Right atrium auricular region (tissue), 2 donors: ENCODE measurements at regions not wholly inside any gene's neighbourhood (a gene's known extent, or its start where the extent isn't known, plus 50 kb on each side); places are given as distances from the start of the nearest gene placed in this dataset.

Experiments used
- DNase-seq: peaks from one replicate; pipeline ENCODE4 v3.0.0-alpha.2; 2019; ENCODE audit warnings: low spot score
- H3K27ac ChIP-seq, 2 donors: fragments of 200-600 bp; sonication (generic); 1 replicate in 1 of 2; 2 replicates in 1 of 2; pipeline ENCODE4 v1.5.1; 2016 to 2019
- H3K27me3 ChIP-seq, 2 donors: fragments of 200-600 bp; sonication (generic); one replicate each; pipeline versions ENCODE4 v1.5.1 to v1.6.0; 2017 to 2019
- H3K36me3 ChIP-seq: fragments of 200-600 bp; sonication (generic); one replicate; pipeline ENCODE4 v1.5.1; 2016
- H3K4me1 ChIP-seq, 2 donors: fragments of 200-600 bp; sonication (generic); one replicate each; pipeline versions ENCODE4 v1.5.1 to v1.6.0; 2017 to 2019
- H3K4me3 ChIP-seq, 2 donors: fragments of 200-600 bp; sonication (generic); 1 replicate in 1 of 2; 2 replicates in 1 of 2; pipeline ENCODE4 v1.5.1; 2017 to 2019; ENCODE audit warnings: mild to moderate bottlenecking in 1 of 2, moderate library complexity in 1 of 2
- H3K9me3 ChIP-seq, 2 donors: fragments of 200-600 bp; sonication (generic); one replicate each; pipeline ENCODE4 v1.5.1; 2019
- TF ChIP-seq, protein P1 (sequence below), 2 donors: fragments of 200-600 bp; sonication (generic); IDR thresholded peaks; one replicate each; pipeline ENCODE4 v1.5.1; 2019; ENCODE audit warnings: antibody characterized with exemption in 2 of 2

GRCh38 chr4:182124359-182124758 is 118.8 kb upstream of the TENM3 start:
- Histone ChIP-seq H3K4me1 (no peaks in the 10 kb centered on the region), H3K27ac (no peak overlapping the region), H3K36me3 (no peaks in the 10 kb centered on the region), H3K27me3 (no peaks in the 10 kb centered on the region), H3K9me3 (peaks cover 0 to 16% of the 10 kb centered on the region in 2 donors), H3K4me3 (no peak overlapping the region)
- no peak for DNase-seq
- TF ChIP-seq, protein P1, sequence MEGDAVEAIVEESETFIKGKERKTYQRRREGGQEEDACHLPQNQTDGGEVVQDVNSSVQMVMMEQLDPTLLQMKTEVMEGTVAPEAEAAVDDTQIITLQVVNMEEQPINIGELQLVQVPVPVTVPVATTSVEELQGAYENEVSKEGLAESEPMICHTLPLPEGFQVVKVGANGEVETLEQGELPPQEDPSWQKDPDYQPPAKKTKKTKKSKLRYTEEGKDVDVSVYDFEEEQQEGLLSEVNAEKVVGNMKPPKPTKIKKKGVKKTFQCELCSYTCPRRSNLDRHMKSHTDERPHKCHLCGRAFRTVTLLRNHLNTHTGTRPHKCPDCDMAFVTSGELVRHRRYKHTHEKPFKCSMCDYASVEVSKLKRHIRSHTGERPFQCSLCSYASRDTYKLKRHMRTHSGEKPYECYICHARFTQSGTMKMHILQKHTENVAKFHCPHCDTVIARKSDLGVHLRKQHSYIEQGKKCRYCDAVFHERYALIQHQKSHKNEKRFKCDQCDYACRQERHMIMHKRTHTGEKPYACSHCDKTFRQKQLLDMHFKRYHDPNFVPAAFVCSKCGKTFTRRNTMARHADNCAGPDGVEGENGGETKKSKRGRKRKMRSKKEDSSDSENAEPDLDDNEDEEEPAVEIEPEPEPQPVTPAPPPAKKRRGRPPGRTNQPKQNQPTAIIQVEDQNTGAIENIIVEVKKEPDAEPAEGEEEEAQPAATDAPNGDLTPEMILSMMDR (IDR thresholded peaks at IDR 0.05) = no peak

GRCh38 chr4:182126096-182126495 is 117.1 kb upstream of the TENM3 start:
- DNase-seq = no peak
- Histone ChIP-seq H3K4me1 (no peaks in the 10 kb centered on the region), H3K4me3 (no peak overlapping the region), H3K36me3 (no peaks in the 10 kb centered on the region), H3K27me3 (no peaks in the 10 kb centered on the region), H3K27ac (no peak overlapping the region), H3K9me3 (peaks cover 0 to 16% of the 10 kb centered on the region in 2 donors)
- TF ChIP-seq, protein P1 (IDR thresholded peaks at IDR 0.05) = no peak

- Histone ChIP-seq H3K4me1 (no peaks in the 10 kb centered on the region), H3K27ac (no peak overlapping the region)
- TF ChIP-seq, protein P1 (IDR thresholded peaks at IDR 0.05) = no peak
Measured at GRCh38 chr4:182126603-182127002, 116.6 kb upstream of the TENM3 start.

GRCh38 chr4:182133033-182133432 is 110.2 kb upstream of the TENM3 start:
- no peaks in the 10 kb centered on the region for H3K27me3 ChIP-seq
- DNase-seq = no peak
- no peak overlapping the region for H3K4me3 ChIP-seq
- TF ChIP-seq, protein P1 (IDR thresholded peaks at IDR 0.05) = no peak
- H3K27ac ChIP-seq = no peak overlapping the region
- no peaks in the 10 kb centered on the region for H3K9me3 ChIP-seq
- H3K4me1 ChIP-seq = no peaks in the 10 kb centered on the region
- no peaks in the 10 kb centered on the region for H3K36me3 ChIP-seq

More at GRCh38 chr4:182126603-182127002, 116.6 kb upstream of the TENM3 start:
- no peaks in the 10 kb centered on the region for H3K27me3 ChIP-seq
- DNase-seq = no peak
- H3K4me3 ChIP-seq = no peak overlapping the region
- no peaks in the 10 kb centered on the region for H3K36me3 ChIP-seq
- peaks cover 0 to 16% of the 10 kb centered on the region in 2 donors for H3K9me3 ChIP-seq

GRCh38 chr4:182134261-182134660 is 108.9 kb upstream of the TENM3 start:
- TF ChIP-seq, protein P1 (IDR thresholded peaks at IDR 0.05) = no peak

DNA sequence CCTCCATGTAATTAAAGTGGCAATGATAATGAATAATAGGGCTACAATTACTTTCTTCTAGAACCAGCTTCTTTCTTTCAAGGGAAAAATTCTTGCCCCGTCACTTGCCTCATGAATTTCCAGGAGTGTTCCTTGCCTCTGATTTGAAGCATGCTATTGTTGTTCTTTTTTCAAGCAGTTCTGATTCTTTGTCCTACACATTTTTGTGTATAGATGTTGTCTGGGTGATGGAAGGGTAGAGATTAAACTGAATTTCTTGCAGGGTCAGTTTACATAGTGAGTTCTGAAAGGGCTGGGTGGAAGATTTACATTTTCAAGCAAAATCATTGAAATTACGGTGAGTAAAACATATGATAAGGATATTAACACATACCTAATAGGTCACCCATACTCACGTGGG is 107.0 kb upstream of the TENM3 start:
- no peak overlapping the region for H3K27ac ChIP-seq
- H3K27me3 ChIP-seq = peaks cover 0 to under 1% of the 10 kb centered on the region in 2 donors
- H3K4me1 ChIP-seq = no peaks in the 10 kb centered on the region
- no peaks in the 10 kb centered on the region for H3K36me3 ChIP-seq
- no peaks in the 10 kb centered on the region for H3K9me3 ChIP-seq
- no peak for DNase-seq
- no peak overlapping the region for H3K4me3 ChIP-seq
- TF ChIP-seq, protein P1 (IDR thresholded peaks at IDR 0.05) = no peak

More at GRCh38 chr4:182134261-182134660, 108.9 kb upstream of the TENM3 start:
- no peaks in the 10 kb centered on the region for H3K36me3 ChIP-seq
- H3K9me3 ChIP-seq = no peaks in the 10 kb centered on the region
- H3K27me3 ChIP-seq = no peaks in the 10 kb centered on the region
- H3K4me1 ChIP-seq = no peaks in the 10 kb centered on the region
- H3K27ac ChIP-seq = no peak overlapping the region
- no peak overlapping the region for H3K4me3 ChIP-seq
- no peak for DNase-seq
